ENCODE measurements at regions not wholly inside any gene's neighbourhood (a gene's known extent, or its start where the extent isn't known, plus 50 kb on each side); places are given as distances from the start of the nearest gene placed in this dataset.
A peak's percentile ranks its signal among the peaks of the same experiment; 100 is the strongest.

GRCh38 chr5:54889826-54890225 lies 95.6 kb downstream of the ESM1 start:
- H3K27me3 ChIP-seq, result no peaks in the 10 kb centered on the region
- no peak overlapping the region for H3K27ac ChIP-seq
- no peak overlapping the region for H3K4me3 ChIP-seq
- DNase-seq, result no peak
- H3K9me3 ChIP-seq, result no peaks in the 10 kb centered on the region
- no peaks in the 10 kb centered on the region for H3K4me1 ChIP-seq
- no peaks in the 10 kb centered on the region for H3K36me3 ChIP-seq
- TF ChIP-seq CTCF (IDR thresholded peaks at IDR 0.05) (no peak), POLR2A (IDR thresholded peaks at IDR 0.05) (no peak)

- H3K36me3 ChIP-seq, result no peaks in the 10 kb centered on the region
- H3K4me3 ChIP-seq, result no peak overlapping the region
- no peak overlapping the region for H3K27ac ChIP-seq
- H3K4me1 ChIP-seq, result no peaks in the 10 kb centered on the region
- peaks cover 0 to 5% of the 10 kb centered on the region in 2 donors for H3K27me3 ChIP-seq
- no peaks in the 10 kb centered on the region for H3K9me3 ChIP-seq
- no peak for DNase-seq
- TF ChIP-seq CTCF (IDR thresholded peaks at IDR 0.05) (no peak), POLR2A (IDR thresholded peaks at IDR 0.05) (no peak)
These were observed 97.7 kb downstream of the ESM1 start for GRCh38 chr5:54887663-54888062.

- Histone ChIP-seq H3K36me3 (no peaks in the 10 kb centered on the region), H3K4me1 (no peaks in the 10 kb centered on the region), H3K4me3 (no peak overlapping the region), H3K27me3 (peaks cover 0 to 5% of the 10 kb centered on the region in 2 donors), H3K9me3 (no peaks in the 10 kb centered on the region), H3K27ac (no peak overlapping the region)
- DNase-seq, result no peak
- TF ChIP-seq POLR2A (IDR thresholded peaks at IDR 0.05) (no peak), CTCF (IDR thresholded peaks at IDR 0.05) (no peak)
These were observed 98.5 kb downstream of the ESM1 start for GRCh38 chr5:54886866-54887265.

- H3K4me1 ChIP-seq, result no peaks in the 10 kb centered on the region
- H3K9me3 ChIP-seq, result no peaks in the 10 kb centered on the region
- no peak for DNase-seq
- H3K27me3 ChIP-seq, result peaks cover 0 to 5% of the 10 kb centered on the region in 2 donors
- no peaks in the 10 kb centered on the region for H3K36me3 ChIP-seq
- H3K27ac ChIP-seq, result no peak overlapping the region
- TF ChIP-seq POLR2A (IDR thresholded peaks at IDR 0.05) (no peak), CTCF (IDR thresholded peaks at IDR 0.05) (no peak)
- H3K4me3 ChIP-seq, result no peak overlapping the region
These were observed 99.8 kb downstream of the ESM1 start for GRCh38 chr5:54885636-54886035.

GRCh38 chr5:54884195-54884536 lies 101.2 kb downstream of the ESM1 start:
- Histone ChIP-seq H3K36me3 (no peaks in the 10 kb centered on the region), H3K4me1 (no peaks in the 10 kb centered on the region), H3K9me3 (no peaks in the 10 kb centered on the region), H3K4me3 (peak overlapping the region in 3 of 4 donors; percentile 38 to 54 (median 51)), H3K27ac (no peak overlapping the region), H3K27me3 (peaks cover 0 to 5% of the 10 kb centered on the region in 2 donors)
- no peak for DNase-seq
- TF ChIP-seq POLR2A (IDR thresholded peaks at IDR 0.05) (no peak), CTCF (IDR thresholded peaks at IDR 0.05) (no peak)

Measured in Peyer's patch (tissue), 4 donors.